ENCODE measurements at regions not wholly inside any gene's neighbourhood (a gene's known extent, or its start where the extent isn't known, plus 50 kb on each side); places are given as distances from the start of the nearest gene placed in this dataset.

DNA sequence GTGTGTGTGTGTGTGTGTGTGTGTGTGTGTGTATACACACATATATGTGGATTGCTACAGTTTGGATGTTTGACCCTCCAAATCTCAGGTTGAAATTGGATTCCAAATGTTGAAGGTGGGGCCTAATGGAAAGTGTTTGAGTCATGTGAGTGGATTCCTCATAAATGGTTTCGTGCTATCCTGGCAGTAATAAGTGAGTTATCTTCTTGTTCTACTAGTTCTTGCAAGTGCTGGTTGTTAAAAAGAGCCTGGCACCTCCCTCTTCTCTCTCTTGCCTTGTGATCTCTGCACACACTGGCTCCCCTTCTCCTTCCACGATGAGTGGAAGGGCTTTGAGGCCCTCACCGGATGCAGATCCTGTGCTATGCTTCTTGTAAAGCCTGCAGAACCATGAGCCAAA lies 344.1 kb downstream of the SH2D1A start:
- Histone ChIP-seq H3K27me3 (replicated peaks in 1 of 2; ENCODE audit: control insufficient read depth in 2 of 2, insufficient read depth in 2 of 2, low read length in 1 of 2) (no peaks in the 10 kb centered on the region), H3K27ac (ENCODE audit: control insufficient read depth, insufficient read depth) (no peak overlapping the region), H2AFZ (ENCODE audit: control insufficient read depth, low read depth, low read length) (no peak overlapping the region), H3K79me2 (ENCODE audit: control insufficient read depth, insufficient read depth, low read length) (no peaks in the 10 kb centered on the region), H3K4me2 (ENCODE audit: control insufficient read depth, insufficient read depth) (no peak overlapping the region), H3K4me3 (no peak overlapping the region), H3K4me1 (ENCODE audit: control insufficient read depth, insufficient read depth, low read length) (no peaks in the 10 kb centered on the region), H4K20me1 (ENCODE audit: control insufficient read depth, insufficient read depth) (no peaks in the 10 kb centered on the region), H3K36me3 (ENCODE audit: control insufficient read depth in 2 of 2, insufficient read depth in 2 of 2, low read length in 1 of 2) (no peaks in the 10 kb centered on the region), H3K9me3 (replicated peaks; ENCODE audit: control insufficient read depth, insufficient read depth, low read length) (no peaks in the 10 kb centered on the region), H3K9ac (ENCODE audit: control insufficient read depth, insufficient read depth, low read length) (no peak overlapping the region)
- SMC1A ChIA-PET (ENCODE audit: uncharacterized antibody, unreplicated experiment): no interaction called here
- in situ Hi-C loops (cut with MboI): no loop called here
- RAD21 ChIA-PET (ENCODE audit: unreplicated experiment): no interaction called here
- intact Hi-C loops (cut with micrococcal nuclease; ENCODE audit: unreplicated experiment): no loop called here
- TF ChIP-seq, protein P1, sequence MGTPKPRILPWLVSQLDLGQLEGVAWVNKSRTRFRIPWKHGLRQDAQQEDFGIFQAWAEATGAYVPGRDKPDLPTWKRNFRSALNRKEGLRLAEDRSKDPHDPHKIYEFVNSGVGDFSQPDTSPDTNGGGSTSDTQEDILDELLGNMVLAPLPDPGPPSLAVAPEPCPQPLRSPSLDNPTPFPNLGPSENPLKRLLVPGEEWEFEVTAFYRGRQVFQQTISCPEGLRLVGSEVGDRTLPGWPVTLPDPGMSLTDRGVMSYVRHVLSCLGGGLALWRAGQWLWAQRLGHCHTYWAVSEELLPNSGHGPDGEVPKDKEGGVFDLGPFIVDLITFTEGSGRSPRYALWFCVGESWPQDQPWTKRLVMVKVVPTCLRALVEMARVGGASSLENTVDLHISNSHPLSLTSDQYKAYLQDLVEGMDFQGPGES (IDR thresholded peaks at IDR 0.05): no peak
- TF ChIP-seq, protein P2, sequence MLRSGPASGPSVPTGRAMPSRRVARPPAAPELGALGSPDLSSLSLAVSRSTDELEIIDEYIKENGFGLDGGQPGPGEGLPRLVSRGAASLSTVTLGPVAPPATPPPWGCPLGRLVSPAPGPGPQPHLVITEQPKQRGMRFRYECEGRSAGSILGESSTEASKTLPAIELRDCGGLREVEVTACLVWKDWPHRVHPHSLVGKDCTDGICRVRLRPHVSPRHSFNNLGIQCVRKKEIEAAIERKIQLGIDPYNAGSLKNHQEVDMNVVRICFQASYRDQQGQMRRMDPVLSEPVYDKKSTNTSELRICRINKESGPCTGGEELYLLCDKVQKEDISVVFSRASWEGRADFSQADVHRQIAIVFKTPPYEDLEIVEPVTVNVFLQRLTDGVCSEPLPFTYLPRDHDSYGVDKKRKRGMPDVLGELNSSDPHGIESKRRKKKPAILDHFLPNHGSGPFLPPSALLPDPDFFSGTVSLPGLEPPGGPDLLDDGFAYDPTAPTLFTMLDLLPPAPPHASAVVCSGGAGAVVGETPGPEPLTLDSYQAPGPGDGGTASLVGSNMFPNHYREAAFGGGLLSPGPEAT (IDR thresholded peaks at IDR 0.05; ENCODE audit: low read depth): no peak
- TF ChIP-seq ETV6 (conservative IDR thresholded peaks at IDR 0.05 in 1 of 2, IDR thresholded peaks at IDR 0.05 in 1 of 2; ENCODE audit: borderline replicate concordance in 1 of 2, low read depth in 1 of 2) (no peak), SMAD5 (IDR thresholded peaks at IDR 0.05; ENCODE audit: low read depth) (no peak), SRF (IDR thresholded peaks at IDR 0.05; ENCODE audit: low read depth in 2 of 2, low read length in 2 of 2) (no peak), SREBF2 (IDR thresholded peaks at IDR 0.05; ENCODE audit: low read length) (no peak), EP300 (IDR thresholded peaks at IDR 0.05; ENCODE audit: borderline replicate concordance in 1 of 2, control insufficient read depth in 1 of 2, low read depth in 2 of 2, low read length in 2 of 2) (no peak), POLR2A (IDR thresholded peaks at IDR 0.05; ENCODE audit: low read depth, low read length) (no peak), RAD51 (IDR thresholded peaks at IDR 0.05) (no peak), JUNB (IDR thresholded peaks at IDR 0.05) (no peak)
- TF ChIP-seq, protein P3, sequence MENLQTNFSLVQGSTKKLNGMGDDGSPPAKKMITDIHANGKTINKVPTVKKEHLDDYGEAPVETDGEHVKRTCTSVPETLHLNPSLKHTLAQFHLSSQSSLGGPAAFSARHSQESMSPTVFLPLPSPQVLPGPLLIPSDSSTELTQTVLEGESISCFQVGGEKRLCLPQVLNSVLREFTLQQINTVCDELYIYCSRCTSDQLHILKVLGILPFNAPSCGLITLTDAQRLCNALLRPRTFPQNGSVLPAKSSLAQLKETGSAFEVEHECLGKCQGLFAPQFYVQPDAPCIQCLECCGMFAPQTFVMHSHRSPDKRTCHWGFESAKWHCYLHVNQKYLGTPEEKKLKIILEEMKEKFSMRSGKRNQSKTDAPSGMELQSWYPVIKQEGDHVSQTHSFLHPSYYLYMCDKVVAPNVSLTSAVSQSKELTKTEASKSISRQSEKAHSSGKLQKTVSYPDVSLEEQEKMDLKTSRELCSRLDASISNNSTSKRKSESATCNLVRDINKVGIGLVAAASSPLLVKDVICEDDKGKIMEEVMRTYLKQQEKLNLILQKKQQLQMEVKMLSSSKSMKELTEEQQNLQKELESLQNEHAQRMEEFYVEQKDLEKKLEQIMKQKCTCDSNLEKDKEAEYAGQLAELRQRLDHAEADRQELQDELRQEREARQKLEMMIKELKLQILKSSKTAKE (IDR thresholded peaks at IDR 0.05; ENCODE audit: low read depth, poor library complexity, severe bottlenecking): no peak
- TF ChIP-seq, protein P4, sequence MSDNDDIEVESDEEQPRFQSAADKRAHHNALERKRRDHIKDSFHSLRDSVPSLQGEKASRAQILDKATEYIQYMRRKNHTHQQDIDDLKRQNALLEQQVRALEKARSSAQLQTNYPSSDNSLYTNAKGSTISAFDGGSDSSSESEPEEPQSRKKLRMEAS (IDR thresholded peaks at IDR 0.05; ENCODE audit: low read depth, low read length): no peak
- CTCF ChIA-PET: no interaction called here
- WGBS (ENCODE audit: insufficient coverage, insufficient replicate concordance, low lambda C conversion rate, missing lambda C conversion rate): 4% methylated on average over 3 of the region's 3 CpGs
- no peak for ATAC-seq
- POLR2A ChIA-PET: no interaction called here
- FAIRE-seq: no peak
- no TSS peak for BruUV-seq (replicated peaks)
- no peak for DNase-seq (ENCODE audit: low read depth, low spot score)
